Neural progenitor cell (in vitro differentiated cells): ENCODE measurements at regions not wholly inside any gene's neighbourhood (a gene's known extent, or its start where the extent isn't known, plus 50 kb on each side); places are given as distances from the start of the nearest gene placed in this dataset.

Experiments
- DNase-seq: peaks from one replicate; pipeline ENCODE4 v3.0.0-alpha.2; 2016; ENCODE audit warnings: low spot score
- H2AFZ ChIP-seq: fragments of 200-600 bp; sonication (generic); replicated peaks from 2 replicates; pipeline ENCODE4 v1.6.1; 2016; ENCODE audit warnings: antibody characterized with exemption
- H3F3A ChIP-seq: fragments of 200-600 bp; sonication (generic); 2 replicates; pipeline ENCODE4 v1.6.1; 2016; ENCODE audit warnings: antibody characterized with exemption, low read depth
- H3K27ac ChIP-seq: fragments of 200-600 bp; sonication (generic); 2 replicates; pipeline ENCODE4 v1.5.1; 2016; ENCODE audit warnings: mild to moderate bottlenecking
- H3K27me3 ChIP-seq: fragments of 200-600 bp; sonication (generic); 2 replicates; pipeline ENCODE4 v1.6.1; 2016; ENCODE audit warnings: mild to moderate bottlenecking, moderate library complexity
- H3K36me3 ChIP-seq: fragments of 200-600 bp; sonication (generic); 2 replicates; pipeline ENCODE4 v1.5.1; 2016
- H3K4me1 ChIP-seq: fragments of 200-600 bp; sonication (generic); 2 replicates; pipeline ENCODE4 v1.6.1; 2016; ENCODE audit warnings: mixed run types
- H3K4me2 ChIP-seq: fragments of 200-600 bp; sonication (generic); 2 replicates; pipeline ENCODE4 v1.6.1; 2016
- H3K4me3 ChIP-seq: fragments of 200-600 bp; sonication (generic); 2 replicates; pipeline ENCODE4 v1.5.1; 2016
- H3K79me2 ChIP-seq: fragments of 200-600 bp; sonication (generic); 2 replicates; pipeline ENCODE4 v1.6.1; 2016; ENCODE audit warnings: low read depth
- H3K9ac ChIP-seq: fragments of 200-600 bp; sonication (generic); 2 replicates; pipeline ENCODE4 v1.6.1; 2016
- H3K9me3 ChIP-seq: fragments of 200-600 bp; sonication (generic); 2 replicates; pipeline ENCODE4 v1.5.1; 2016; ENCODE audit warnings: low read depth
- H4K20me1 ChIP-seq: fragments of 200-600 bp; sonication (generic); 2 replicates; pipeline ENCODE4 v1.6.1; 2016; ENCODE audit warnings: low read depth
- H3K27ac Mint-ChIP-seq: 3 replicates; pipeline ENCODE4 v1.8.0; 2021; ENCODE audit warnings: mixed read lengths
- H3K27me3 Mint-ChIP-seq: 2 replicates; pipeline ENCODE4 v1.8.0; 2022; ENCODE audit warnings: low read depth, mild to moderate bottlenecking, inconsistent platforms, moderate library complexity, mixed read lengths; ENCODE audit not compliant: insufficient read depth
- H3K36me3 Mint-ChIP-seq: 3 replicates; pipeline ENCODE4 v1.8.0; 2021; ENCODE audit warnings: mixed read lengths
- H3K4me1 Mint-ChIP-seq: 3 replicates; pipeline ENCODE4 v1.8.0; 2021; ENCODE audit warnings: mixed read lengths
- H3K4me3 Mint-ChIP-seq: 3 replicates; pipeline ENCODE4 v1.8.0; 2021; ENCODE audit warnings: mild to moderate bottlenecking, moderate library complexity, mixed read lengths
- H3K9me3 Mint-ChIP-seq: 3 replicates; pipeline ENCODE4 v1.8.0; 2020; ENCODE audit warnings: mixed read lengths
- EZH2 ChIP-seq: fragments of 200-600 bp; sonication (generic); IDR thresholded peaks from 2 replicates; pipeline ENCODE4 v1.6.1; 2017; ENCODE audit warnings: antibody characterized with exemption, mild to moderate bottlenecking, moderate library complexity
- EZH2phosphoT487 ChIP-seq: fragments of 200-600 bp; sonication (generic); IDR thresholded peaks from 2 replicates; pipeline ENCODE4 v1.6.1; 2017; ENCODE audit warnings: antibody characterized with exemption
- TF ChIP-seq, protein P1 (sequence below): fragments of 200-600 bp; sonication (generic); IDR thresholded peaks from 2 replicates; pipeline ENCODE4 v1.5.1; 2017; ENCODE audit warnings: antibody characterized with exemption, mild to moderate bottlenecking

GRCh38 chr13:71251292-71251951 lies 615.6 kb downstream of the DACH1 start:
- Histone ChIP-seq H3K9me3 (no peaks in the 10 kb centered on the region), H3K4me1 (peaks cover 14% of the 10 kb centered on the region), H3K36me3 (no peaks in the 10 kb centered on the region), H3K4me3 (no peak overlapping the region), H2AFZ (peak overlapping the region; percentile 64), H3K27me3 (no peaks in the 10 kb centered on the region), H3K4me2 (no peak overlapping the region), H3K79me2 (no peaks in the 10 kb centered on the region), H3K9ac (no peak overlapping the region), H3K27ac (no peak overlapping the region), H4K20me1 (no peaks in the 10 kb centered on the region), H3F3A (no peaks in the 10 kb centered on the region)
- H3K9me3 Mint-ChIP-seq = peaks cover 2% of the 10 kb centered on the region
- H3K27me3 Mint-ChIP-seq = no peaks in the 10 kb centered on the region
- H3K4me1 Mint-ChIP-seq = peaks cover 12% of the 10 kb centered on the region
- DNase-seq = no peak
- TF ChIP-seq, protein P1, sequence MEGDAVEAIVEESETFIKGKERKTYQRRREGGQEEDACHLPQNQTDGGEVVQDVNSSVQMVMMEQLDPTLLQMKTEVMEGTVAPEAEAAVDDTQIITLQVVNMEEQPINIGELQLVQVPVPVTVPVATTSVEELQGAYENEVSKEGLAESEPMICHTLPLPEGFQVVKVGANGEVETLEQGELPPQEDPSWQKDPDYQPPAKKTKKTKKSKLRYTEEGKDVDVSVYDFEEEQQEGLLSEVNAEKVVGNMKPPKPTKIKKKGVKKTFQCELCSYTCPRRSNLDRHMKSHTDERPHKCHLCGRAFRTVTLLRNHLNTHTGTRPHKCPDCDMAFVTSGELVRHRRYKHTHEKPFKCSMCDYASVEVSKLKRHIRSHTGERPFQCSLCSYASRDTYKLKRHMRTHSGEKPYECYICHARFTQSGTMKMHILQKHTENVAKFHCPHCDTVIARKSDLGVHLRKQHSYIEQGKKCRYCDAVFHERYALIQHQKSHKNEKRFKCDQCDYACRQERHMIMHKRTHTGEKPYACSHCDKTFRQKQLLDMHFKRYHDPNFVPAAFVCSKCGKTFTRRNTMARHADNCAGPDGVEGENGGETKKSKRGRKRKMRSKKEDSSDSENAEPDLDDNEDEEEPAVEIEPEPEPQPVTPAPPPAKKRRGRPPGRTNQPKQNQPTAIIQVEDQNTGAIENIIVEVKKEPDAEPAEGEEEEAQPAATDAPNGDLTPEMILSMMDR = no peak
- H3K4me3 Mint-ChIP-seq = no peak overlapping the region
- H3K36me3 Mint-ChIP-seq = no peaks in the 10 kb centered on the region
- H3K27ac Mint-ChIP-seq = no peak overlapping the region

DNA sequence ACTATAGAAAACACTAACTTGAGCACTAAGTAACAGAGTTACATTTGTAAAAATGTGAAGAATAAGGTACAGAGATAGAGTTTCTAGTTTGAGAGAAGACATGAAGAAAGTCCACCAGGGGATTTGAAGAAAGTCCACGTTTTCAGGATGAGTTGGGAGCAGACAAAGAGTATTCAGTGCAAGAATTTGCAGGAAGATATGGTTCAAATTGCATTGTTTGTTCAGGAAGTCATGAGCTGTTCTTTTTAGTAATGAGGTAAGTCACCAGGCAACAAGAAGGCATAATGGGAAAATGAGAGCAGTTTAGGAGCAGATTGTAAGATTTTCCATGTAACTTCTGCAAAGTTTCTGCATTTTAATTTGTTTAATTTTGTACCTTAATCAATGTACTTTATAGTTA lies 618.0 kb downstream of the DACH1 start:
- no peak overlapping the region for H3K4me2 ChIP-seq
- no peaks in the 10 kb centered on the region for H3K27me3 Mint-ChIP-seq
- peak overlapping the region; percentile 88 for H2AFZ ChIP-seq
- TF ChIP-seq, protein P1 = no peak
- no peak for TF ChIP-seq EZH2phosphoT487
- TF ChIP-seq EZH2 = no peak
- no peak overlapping the region for H3K4me3 Mint-ChIP-seq
- H3K9ac ChIP-seq = no peak overlapping the region
- no peaks in the 10 kb centered on the region for H3K27me3 ChIP-seq
- H4K20me1 ChIP-seq = no peaks in the 10 kb centered on the region
- no peaks in the 10 kb centered on the region for H3K36me3 Mint-ChIP-seq
- no peaks in the 10 kb centered on the region for H3K9me3 Mint-ChIP-seq
- H3K27ac Mint-ChIP-seq = no peak overlapping the region
- H3K4me1 Mint-ChIP-seq = peaks cover 12% of the 10 kb centered on the region
- no peaks in the 10 kb centered on the region for H3K36me3 ChIP-seq
- no peak overlapping the region for H3K27ac ChIP-seq
- H3K4me3 ChIP-seq = no peak overlapping the region
- H3F3A ChIP-seq = no peaks in the 10 kb centered on the region
- H3K9me3 ChIP-seq = no peaks in the 10 kb centered on the region
- peaks cover 14% of the 10 kb centered on the region for H3K4me1 ChIP-seq
- H3K79me2 ChIP-seq = no peaks in the 10 kb centered on the region
- no peak for DNase-seq

- Mint-ChIP-seq H3K4me3 (no peak overlapping the region), H3K4me1 (peaks cover 26% of the 10 kb centered on the region), H3K36me3 (no peaks in the 10 kb centered on the region), H3K27me3 (peaks cover 6% of the 10 kb centered on the region), H3K27ac (no peak overlapping the region), H3K9me3 (no peaks in the 10 kb centered on the region)
- Histone ChIP-seq H3K27me3 (no peaks in the 10 kb centered on the region), H2AFZ (no peak overlapping the region), H3K36me3 (no peaks in the 10 kb centered on the region), H4K20me1 (no peaks in the 10 kb centered on the region), H3K9ac (no peak overlapping the region), H3K9me3 (no peaks in the 10 kb centered on the region), H3K4me2 (no peak overlapping the region), H3K79me2 (no peaks in the 10 kb centered on the region), H3F3A (peaks cover 16% of the 10 kb centered on the region), H3K27ac (no peak overlapping the region), H3K4me3 (no peak overlapping the region), H3K4me1 (peaks cover 40% of the 10 kb centered on the region)
- TF ChIP-seq, protein P1 = no peak
- no peak for DNase-seq
Measured at GRCh38 chr13:71244161-71244560, 622.8 kb downstream of the DACH1 start.
